DND-41 (cell line): ENCODE measurements at regions not wholly inside any gene's neighbourhood (a gene's known extent, or its start where the extent isn't known, plus 50 kb on each side); places are given as distances from the start of the nearest gene placed in this dataset.

Experiments
- ATAC-seq: fragments of 200-7000 bp; cut with Tn5 transposase; 3 replicates; pipeline ENCODE4 v1.9.1; 2021; ENCODE audit warnings: low read depth; ENCODE audit not compliant: insufficient read depth
- DNase-seq: peaks from one replicate; pipeline ENCODE4 v3.0.0-alpha.2; 2020
- H2AFZ ChIP-seq: 2 replicates; pipeline ENCODE4 v1.6.0; 2012; ENCODE audit warnings: low read depth, low read length
- H3K27ac ChIP-seq: 2 replicates; pipeline ENCODE4 v1.5.1; 2012; ENCODE audit warnings: low read length, inconsistent platforms
- H3K27me3 ChIP-seq: fragments of 200-600 bp; sonication (generic); 2 replicates; pipeline ENCODE4 v1.6.0; 2012; ENCODE audit warnings: low read length, mild to moderate bottlenecking, inconsistent platforms; ENCODE audit not compliant: insufficient read depth, poor library complexity
- H3K36me3 ChIP-seq: 2 replicates; pipeline ENCODE4 v1.5.1; 2012; ENCODE audit warnings: low read length, inconsistent platforms; ENCODE audit not compliant: insufficient read depth
- H3K4me1 ChIP-seq: 2 replicates; pipeline ENCODE4 v1.5.1; 2012; ENCODE audit warnings: mild to moderate bottlenecking, low read length; ENCODE audit not compliant: insufficient read depth
- H3K4me2 ChIP-seq: 2 replicates; pipeline ENCODE4 v1.6.0; 2012; ENCODE audit warnings: mild to moderate bottlenecking, moderate library complexity, low read length, inconsistent platforms; ENCODE audit not compliant: insufficient read depth
- H3K4me3 ChIP-seq, 2 experiments: fragments of 200-600 bp in 1 of 2; shearing (Covaris generic) in 1 of 2; 2 replicates each; pipeline ENCODE4 v1.5.1; 2012 to 2016; ENCODE audit warnings: inconsistent platforms in 2 of 2, low read length in 2 of 2, mild to moderate bottlenecking in 2 of 2, low read depth in 1 of 2, moderate library complexity in 1 of 2
- H3K79me2 ChIP-seq: 2 replicates; pipeline ENCODE4 v1.6.0; 2012; ENCODE audit warnings: low read length, inconsistent platforms; ENCODE audit not compliant: insufficient read depth
- H3K9ac ChIP-seq: 2 replicates; pipeline ENCODE4 v1.6.0; 2012; ENCODE audit warnings: low read depth, mild to moderate bottlenecking, inconsistent platforms, low read length, moderate library complexity
- H3K9me3 ChIP-seq: 2 replicates; pipeline ENCODE4 v1.5.1; 2012; ENCODE audit warnings: low read length, moderate library complexity, mild to moderate bottlenecking, inconsistent platforms; ENCODE audit not compliant: insufficient read depth, severe bottlenecking
- H4K20me1 ChIP-seq: 2 replicates; pipeline ENCODE4 v1.6.0; 2012; ENCODE audit warnings: low read length; ENCODE audit not compliant: insufficient read depth
- CTCF ChIP-seq: IDR thresholded peaks from 2 replicates; pipeline ENCODE4 v1.5.1; 2012; ENCODE audit warnings: borderline replicate concordance, low read length, moderate library complexity, mild to moderate bottlenecking; ENCODE audit not compliant: poor library complexity, severe bottlenecking; ENCODE audit errors: extremely low read depth
- EZH2 ChIP-seq: IDR thresholded peaks from 3 replicates; pipeline ENCODE4 v1.6.1; 2012; ENCODE audit warnings: borderline replicate concordance, low read depth, mild to moderate bottlenecking, moderate library complexity, low read length, inconsistent platforms; ENCODE audit not compliant: severe bottlenecking

GRCh38 chr4:57448452-57448851 lies 338.3 kb upstream of the IGFBP7 start:
- Histone ChIP-seq H3K79me2 (no peaks in the 10 kb centered on the region), H3K36me3 (no peaks in the 10 kb centered on the region), H2AFZ (no peak overlapping the region), H3K9ac (no peak overlapping the region), H3K27me3 (no peaks in the 10 kb centered on the region), H3K4me1 (no peaks in the 10 kb centered on the region), H3K4me2 (no peak overlapping the region), H3K9me3 (no peaks in the 10 kb centered on the region), H4K20me1 (no peaks in the 10 kb centered on the region), H3K4me3 (no peak overlapping the region), H3K27ac (no peak overlapping the region)
- ATAC-seq (no peak), DNase-seq (no peak)
- TF ChIP-seq EZH2: no peak
- TF ChIP-seq CTCF: no peak

- H3K9ac ChIP-seq: no peak overlapping the region
- TF ChIP-seq CTCF (no peak), EZH2 (no peak)
- no peaks in the 10 kb centered on the region for H3K9me3 ChIP-seq
- H3K27me3 ChIP-seq: no peaks in the 10 kb centered on the region
- H3K27ac ChIP-seq: no peak overlapping the region
- no peak overlapping the region for H3K4me3 ChIP-seq
- H4K20me1 ChIP-seq: no peaks in the 10 kb centered on the region
- H2AFZ ChIP-seq: no peak overlapping the region
- no peaks in the 10 kb centered on the region for H3K36me3 ChIP-seq
- H3K79me2 ChIP-seq: no peaks in the 10 kb centered on the region
- DNase-seq: no peak
- H3K4me1 ChIP-seq: no peaks in the 10 kb centered on the region
- ATAC-seq: no peak
- no peak overlapping the region for H3K4me2 ChIP-seq
Observed at GRCh38 chr4:57446266-57446665, 336.1 kb upstream of the IGFBP7 start.

- no peak for ATAC-seq
- Histone ChIP-seq H3K9ac (no peak overlapping the region), H3K4me1 (no peaks in the 10 kb centered on the region), H3K4me3 (no peak overlapping the region), H3K79me2 (no peaks in the 10 kb centered on the region), H3K9me3 (no peaks in the 10 kb centered on the region), H3K36me3 (no peaks in the 10 kb centered on the region), H2AFZ (no peak overlapping the region), H4K20me1 (no peaks in the 10 kb centered on the region), H3K4me2 (no peak overlapping the region), H3K27ac (no peak overlapping the region), H3K27me3 (no peaks in the 10 kb centered on the region)
- TF ChIP-seq EZH2 (no peak), CTCF (no peak)
- no peak for DNase-seq
Observed at GRCh38 chr4:57445686-57446085, 335.5 kb upstream of the IGFBP7 start.

- Histone ChIP-seq H3K4me3 (no peak overlapping the region), H2AFZ (no peak overlapping the region), H3K79me2 (no peaks in the 10 kb centered on the region), H3K4me1 (no peaks in the 10 kb centered on the region), H3K9me3 (no peaks in the 10 kb centered on the region), H3K36me3 (no peaks in the 10 kb centered on the region), H3K27ac (no peak overlapping the region), H3K27me3 (no peaks in the 10 kb centered on the region), H4K20me1 (no peaks in the 10 kb centered on the region), H3K4me2 (no peak overlapping the region), H3K9ac (no peak overlapping the region)
- DNase-seq (no peak), ATAC-seq (no peak)
- no peak for TF ChIP-seq EZH2
- no peak for TF ChIP-seq CTCF
Observed at GRCh38 chr4:57444671-57445070, 334.5 kb upstream of the IGFBP7 start.
